HG03139 (cell line): ENCODE measurements at regions not wholly inside any gene's neighbourhood (a gene's known extent, or its start where the extent isn't known, plus 50 kb on each side); places are given as distances from the start of the nearest gene placed in this dataset.
"Not testable (repeated sequence)": the region's sequence is repeated elsewhere in the genome, so short reads cannot be mapped to it uniquely, and the experiment has no call there.

Source experiments
- ATAC-seq: cut with Tn5 transposase; IDR thresholded peaks from one replicate; pipeline ENCODE4 v1.9.1; 2021; ENCODE audit not compliant: unreplicated experiment

DNA sequence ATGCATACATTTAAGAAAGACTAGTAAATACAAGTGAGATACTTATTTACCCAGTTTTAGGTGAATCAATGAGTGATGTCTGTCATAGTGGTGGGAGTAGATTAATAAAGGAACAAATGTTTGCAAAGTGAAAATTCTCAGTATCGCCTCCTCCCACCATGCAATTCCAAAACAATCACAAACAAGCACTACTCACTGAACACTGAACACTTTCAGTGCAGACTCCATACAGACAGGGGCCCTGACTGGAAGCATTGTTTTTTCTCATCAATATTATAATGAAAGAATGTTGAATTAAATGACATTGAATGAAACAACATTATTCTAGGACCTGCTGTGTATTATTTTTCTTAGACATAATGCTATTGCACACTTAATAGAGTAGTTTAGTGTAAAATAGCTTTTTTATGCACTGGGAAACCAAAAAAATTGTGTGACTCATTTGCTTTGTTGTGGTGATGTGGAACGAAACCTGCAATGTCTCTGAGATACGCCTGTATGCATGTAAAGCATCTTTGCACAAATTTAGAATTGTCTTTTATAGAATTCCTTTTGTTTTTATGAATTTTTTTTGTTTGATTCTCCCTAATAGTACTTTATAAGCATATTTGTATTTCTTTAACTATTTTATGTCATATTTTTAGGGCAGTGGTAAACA, 317.5 kb downstream of the UTRN start:
- ATAC-seq, result no peak

- no peak for ATAC-seq
These were observed 320.9 kb downstream of the UTRN start for GRCh38 chr6:144606083-144606482.

- ATAC-seq, result no peak
These were observed 323.0 kb downstream of the UTRN start for GRCh38 chr6:144607998-144608735.

DNA sequence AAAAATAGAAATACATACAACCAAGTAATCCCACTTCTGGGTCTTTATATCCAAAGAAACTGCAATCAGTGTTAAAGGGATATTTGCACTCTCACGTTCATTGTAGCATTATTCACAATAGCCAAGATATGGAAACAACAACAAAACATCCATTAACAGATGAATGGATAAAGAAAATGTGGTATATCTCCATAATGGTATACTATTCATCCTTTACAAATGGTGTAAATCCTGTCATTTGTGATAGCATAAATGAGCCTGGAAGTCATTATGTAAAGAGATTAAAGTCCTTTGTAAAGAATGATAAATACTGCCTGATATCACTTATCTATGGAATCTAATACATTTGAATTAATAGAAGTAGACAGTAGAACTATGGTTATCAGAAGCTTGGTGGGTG, 327.7 kb downstream of the UTRN start:
- ATAC-seq, result no peak

DNA sequence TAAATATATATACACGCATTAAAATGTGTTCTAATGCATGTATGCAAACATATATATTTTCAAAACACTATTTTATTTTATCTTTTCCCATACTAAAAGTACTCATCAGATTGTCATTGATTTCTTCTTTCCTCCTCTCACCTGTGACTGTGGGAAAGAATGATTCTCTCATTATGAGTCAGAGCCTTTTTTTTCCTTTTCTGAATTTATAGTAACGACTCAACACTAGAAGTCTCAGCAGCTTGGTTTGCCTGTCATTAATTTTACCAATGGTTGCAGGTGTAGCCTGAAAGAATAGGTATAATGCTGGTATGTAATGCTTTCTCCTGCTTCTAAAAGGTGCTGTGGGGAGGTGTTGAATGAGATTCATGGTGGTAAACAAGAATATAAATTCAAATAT, 328.7 kb downstream of the UTRN start:
- no peak for ATAC-seq

- no peak for ATAC-seq
These were observed 330.7 kb downstream of the UTRN start for GRCh38 chr6:144615870-144616269.

DNA sequence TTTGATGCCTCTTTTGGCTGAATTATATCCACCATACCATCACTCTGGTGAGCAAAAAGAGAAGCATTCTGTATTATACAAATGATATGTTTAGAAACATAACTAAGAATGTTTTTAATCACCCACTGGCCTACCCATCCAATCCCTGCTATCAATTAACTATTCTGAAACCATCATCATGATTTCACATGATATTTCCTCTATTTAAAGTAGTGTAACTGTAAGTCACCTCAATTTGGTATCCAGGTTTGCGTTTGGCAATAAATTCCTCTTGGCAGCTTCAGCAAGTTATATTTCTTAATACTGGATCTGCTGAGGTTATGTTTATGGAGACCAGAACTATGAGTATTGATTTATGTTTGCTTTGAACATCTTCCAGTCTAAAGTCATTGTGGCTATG, 332.1 kb downstream of the UTRN start:
- ATAC-seq, result no peak

GRCh38 chr6:144617708-144618107, 332.6 kb downstream of the UTRN start:
- no peak for ATAC-seq

DNA sequence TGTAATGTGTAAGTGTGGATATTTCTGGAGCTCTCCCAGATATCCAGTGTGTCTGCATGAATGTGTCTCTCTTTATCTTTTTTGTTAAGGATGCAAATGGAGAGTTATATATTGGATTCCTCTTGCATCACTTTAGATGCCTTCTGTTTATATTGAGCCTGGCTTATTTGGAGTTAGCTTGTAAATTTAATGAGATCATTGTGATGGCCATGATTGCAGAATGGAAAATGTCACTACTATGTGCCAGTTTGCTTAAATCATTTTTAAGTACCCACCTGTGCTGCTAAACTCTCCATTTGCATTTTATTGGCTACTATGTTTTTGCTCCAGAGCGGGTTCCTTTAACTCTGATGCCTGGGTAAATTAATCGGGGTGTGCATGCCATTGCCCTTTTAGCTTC, 334.8 kb downstream of the UTRN start:
- ATAC-seq, result no peak

DNA sequence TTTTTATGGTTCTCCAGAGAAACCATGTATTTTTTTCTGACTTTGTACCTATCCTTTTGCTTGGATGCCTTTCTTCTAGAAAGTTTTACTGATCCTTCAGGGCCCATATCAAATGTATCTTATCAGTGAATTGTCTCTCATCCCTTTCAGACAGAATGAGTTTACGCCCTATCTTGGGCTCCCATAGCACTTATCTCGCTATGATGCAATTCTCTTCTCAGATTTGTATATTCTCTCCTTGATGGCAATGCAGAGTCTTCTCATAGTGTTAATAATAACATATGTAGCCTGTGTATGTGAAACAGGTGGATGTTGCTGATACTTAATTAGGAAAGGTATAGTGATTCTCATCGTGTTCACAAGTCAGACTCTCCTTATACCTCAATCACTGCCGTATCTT, 336.2 kb downstream of the UTRN start:
- no peak for ATAC-seq

DNA sequence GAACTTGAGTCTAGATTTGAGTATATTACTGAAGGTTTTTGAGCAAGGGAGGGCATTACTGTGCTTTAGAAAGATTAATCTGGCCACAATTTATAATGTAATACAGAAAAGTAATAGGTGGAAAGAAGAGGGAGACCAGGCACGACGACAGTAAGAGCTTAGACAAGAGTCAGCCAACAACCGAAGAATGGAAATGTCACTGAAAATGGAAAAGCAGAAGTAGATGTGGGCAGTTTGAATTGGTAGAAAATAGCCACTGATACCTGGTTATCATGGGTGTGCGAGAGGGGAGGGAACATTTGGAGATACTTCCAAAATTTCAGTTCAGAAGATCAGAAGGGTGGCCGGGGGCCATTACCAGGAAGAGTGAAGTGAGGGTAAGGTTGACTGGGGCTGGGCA, 339.1 kb downstream of the UTRN start:
- ATAC-seq, result no peak

DNA sequence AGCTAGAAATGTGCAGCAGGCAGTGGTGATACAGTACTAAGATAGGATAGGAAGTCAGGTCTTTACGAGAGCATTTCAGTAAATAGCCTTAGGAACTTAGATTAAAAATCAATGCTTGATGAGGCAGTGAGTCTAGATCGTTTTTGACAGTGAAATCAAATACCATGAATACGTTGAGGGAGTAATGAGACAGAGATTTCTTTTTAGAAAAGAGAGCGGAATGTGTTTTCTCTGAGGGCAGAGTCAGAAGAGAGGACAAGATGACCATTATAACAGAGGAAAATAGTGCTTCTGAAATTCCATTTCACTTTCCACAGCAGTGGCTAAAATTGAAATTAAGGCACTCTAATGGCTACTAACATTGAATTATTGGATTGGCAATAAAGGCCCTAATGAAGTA, 339.6 kb downstream of the UTRN start:
- no peak for ATAC-seq

DNA sequence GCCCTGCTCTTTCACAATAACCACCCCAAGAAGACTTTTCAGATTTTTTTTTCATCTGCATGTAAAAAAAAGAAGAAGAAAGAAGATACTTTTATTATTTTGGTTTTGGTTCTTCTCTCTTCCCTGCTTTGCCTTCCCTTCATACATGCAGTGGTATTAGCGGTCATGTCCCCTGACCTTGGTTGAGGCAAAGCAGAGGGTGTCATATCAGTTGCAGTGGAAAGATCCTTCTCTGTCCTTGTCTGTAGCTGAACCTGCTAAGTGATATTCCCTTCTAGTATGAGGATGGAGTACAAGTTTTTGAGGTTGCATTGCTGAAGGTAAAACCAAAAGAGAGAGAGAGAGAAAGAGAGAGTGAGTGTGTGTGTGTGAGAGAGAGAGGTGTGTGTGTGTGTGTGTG, 345.7 kb downstream of the UTRN start:
- ATAC-seq, result no peak

- no peak for ATAC-seq
These were observed 347.1 kb downstream of the UTRN start for GRCh38 chr6:144632266-144632665.

DNA sequence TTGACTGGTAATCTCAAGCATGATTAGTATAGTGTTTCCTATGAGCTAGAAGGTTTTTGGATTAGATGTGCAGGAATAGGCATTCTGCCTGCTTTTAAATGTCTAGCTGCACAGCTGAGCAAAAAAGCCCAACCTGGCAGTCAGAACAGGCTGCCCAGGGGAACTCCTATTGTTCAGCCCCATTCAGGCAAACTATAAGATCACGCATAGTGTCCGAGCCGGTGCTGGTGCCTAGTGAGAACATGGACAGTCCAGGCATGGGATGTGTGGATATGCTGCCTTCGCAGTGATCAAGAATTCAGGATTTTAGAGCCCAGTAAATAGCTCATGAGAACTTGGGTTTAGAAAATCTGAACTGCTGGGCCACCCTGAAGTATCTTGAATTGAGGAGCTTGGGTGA, 348.8 kb downstream of the UTRN start:
- ATAC-seq, result no peak

DNA sequence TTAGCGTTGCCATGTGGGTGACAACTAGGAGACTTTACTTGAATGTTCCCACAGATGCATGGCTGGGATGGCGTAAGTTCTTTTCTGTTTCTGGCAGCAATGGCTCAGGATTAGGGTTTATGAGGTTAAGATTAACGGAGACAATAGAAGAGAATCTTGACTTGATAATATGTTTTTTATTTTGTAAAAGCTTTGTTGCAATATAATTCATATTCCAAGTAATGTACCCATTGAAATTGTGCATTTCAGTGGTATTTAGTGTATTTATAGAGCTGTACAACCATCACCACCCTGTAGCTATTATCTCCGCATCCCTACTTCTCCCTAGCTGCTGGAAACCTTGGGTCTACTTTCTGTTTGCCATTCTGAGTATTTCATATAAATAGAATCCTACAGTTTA, 349.2 kb downstream of the UTRN start:
- no peak for ATAC-seq

GRCh38 chr6:144635051-144635450, 349.9 kb downstream of the UTRN start:
- no peak for ATAC-seq

DNA sequence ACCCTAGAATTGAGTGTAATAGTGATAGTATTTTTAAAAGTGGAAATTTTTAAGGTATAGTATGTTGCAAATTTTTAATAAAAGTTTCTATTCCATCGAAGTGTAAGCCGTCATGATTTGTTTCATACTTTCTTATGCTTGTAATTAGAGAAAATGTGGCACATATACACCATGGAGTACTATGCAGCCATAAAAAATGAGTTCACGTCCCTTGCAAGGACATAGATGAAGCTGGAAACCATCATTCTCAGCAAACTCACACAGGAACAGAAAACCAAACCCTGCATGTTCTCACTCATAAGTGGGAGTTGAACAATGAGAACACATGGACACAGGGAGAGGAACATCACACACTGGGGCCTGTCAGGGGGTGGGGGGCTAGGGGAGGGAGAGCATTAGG, 350.9 kb downstream of the UTRN start:
- ATAC-seq, result not testable (repeated sequence)

- ATAC-seq, result no peak
These were observed 352.4 kb downstream of the UTRN start for GRCh38 chr6:144637541-144637940.

GRCh38 chr6:144639654-144640053, 354.5 kb downstream of the UTRN start:
- no peak for ATAC-seq

DNA sequence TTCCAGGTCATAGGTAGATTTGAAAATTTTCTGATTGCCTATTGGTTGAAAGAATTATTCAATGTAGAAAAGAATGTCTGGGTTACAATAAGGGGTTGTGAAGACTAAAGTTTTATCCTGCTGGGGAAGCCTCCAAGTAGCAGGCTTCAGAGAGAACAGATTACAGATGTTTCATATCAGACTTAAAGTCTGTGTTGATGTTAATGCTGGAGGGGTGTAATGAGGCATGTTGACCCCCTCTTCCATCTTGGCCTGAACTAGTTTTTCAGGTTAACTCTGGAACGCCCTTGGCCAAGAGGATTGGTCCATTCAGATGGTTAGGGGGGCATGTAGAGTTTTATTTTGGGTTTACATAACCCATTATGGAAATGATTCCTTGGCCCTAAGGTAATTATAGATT, 356.2 kb downstream of the UTRN start:
- ATAC-seq, result no peak

DNA sequence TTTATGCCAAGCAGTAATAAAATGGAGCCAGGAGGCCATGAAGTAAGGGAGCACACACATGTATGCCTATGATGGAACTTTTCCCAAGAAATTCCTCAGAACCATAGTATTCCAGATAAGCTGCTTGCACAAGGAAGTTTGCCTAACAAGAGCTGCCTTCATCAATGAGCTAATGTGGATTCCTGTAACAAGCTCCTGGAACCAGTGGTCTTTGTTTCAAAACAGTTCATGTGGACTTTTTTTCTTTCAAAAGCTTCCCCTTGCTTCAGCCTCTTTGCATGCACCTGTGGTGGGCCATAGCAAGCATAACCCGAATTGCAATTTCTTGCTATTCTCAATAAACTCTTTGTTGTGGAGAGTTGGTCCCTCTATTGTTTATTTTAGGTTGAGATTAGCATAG, 359.6 kb downstream of the UTRN start:
- no peak for ATAC-seq
